SU-DHL-6 (cell line): ENCODE measurements at regions not wholly inside any gene's neighbourhood (a gene's known extent, or its start where the extent isn't known, plus 50 kb on each side); places are given as distances from the start of the nearest gene placed in this dataset.

Source experiments
- H2AFZ ChIP-seq: fragments of 200-600 bp; sonication (generic); 2 replicates; pipeline ENCODE4 v1.6.1; 2014; ENCODE audit warnings: low read depth, mild to moderate bottlenecking, moderate library complexity, mixed read lengths, antibody characterized with exemption, low read length; ENCODE audit not compliant: severe bottlenecking
- H3F3A ChIP-seq: fragments of 200-600 bp; shearing (Covaris generic); 2 replicates; pipeline ENCODE4 v1.6.0; 2016; ENCODE audit warnings: antibody characterized with exemption, mild to moderate bottlenecking; ENCODE audit not compliant: insufficient read depth
- H3K27ac ChIP-seq: fragments of 200-600 bp; sonication (generic); 2 replicates; pipeline ENCODE4 v1.5.1; 2016; ENCODE audit warnings: low read depth, mild to moderate bottlenecking, low read length, moderate library complexity, mixed read lengths
- H3K27me3 ChIP-seq: fragments of 200-600 bp; sonication (generic), shearing (Covaris generic); 2 replicates; pipeline ENCODE4 v1.6.0; 2014; ENCODE audit warnings: mild to moderate bottlenecking, low read length
- H3K36me3 ChIP-seq: fragments of 200-600 bp; sonication (generic); 2 replicates; pipeline ENCODE4 v1.6.1; 2014; ENCODE audit warnings: mild to moderate bottlenecking, low read length, mixed read lengths
- H3K4me2 ChIP-seq: fragments of 300-600, 200-600 bp; shearing (Covaris generic), sonication (generic); 2 replicates; pipeline ENCODE4 v1.6.0; 2014; ENCODE audit warnings: low read length, low read depth, mild to moderate bottlenecking; ENCODE audit not compliant: poor library complexity, severe bottlenecking
- H3K4me3 ChIP-seq: fragments of 200-600 bp; sonication (generic); 2 replicates; pipeline ENCODE4 v1.5.1; 2014; ENCODE audit warnings: antibody characterized with exemption, low read length, mild to moderate bottlenecking, mixed read lengths; ENCODE audit not compliant: insufficient read depth, poor library complexity, severe bottlenecking
- H3K79me2 ChIP-seq: fragments of 200-600 bp; sonication (generic); 2 replicates; pipeline ENCODE4 v1.6.1; 2014; ENCODE audit warnings: mild to moderate bottlenecking, low read length, moderate library complexity; ENCODE audit not compliant: insufficient read depth
- H3K9ac ChIP-seq: fragments of 200-600 bp; sonication (generic); 2 replicates; pipeline ENCODE4 v1.7.0; 2014; ENCODE audit warnings: mild to moderate bottlenecking, low read length
- H3K9me2 ChIP-seq: fragments of 200-600 bp; sonication (generic); replicated peaks from 2 replicates; pipeline ENCODE4 v1.6.1; 2014; ENCODE audit warnings: low read length; ENCODE audit not compliant: insufficient read depth
- H3K9me3 ChIP-seq: fragments of 200-600 bp; sonication (generic); 2 replicates; pipeline ENCODE4 v1.6.1; 2014; ENCODE audit warnings: low read length, mixed read lengths; ENCODE audit not compliant: insufficient read depth
- H4K20me1 ChIP-seq: fragments of 200-600 bp; sonication (generic); 2 replicates; pipeline ENCODE4 v1.6.1; 2014; ENCODE audit warnings: low read depth, mild to moderate bottlenecking, antibody characterized with exemption, low read length, moderate library complexity, mixed read lengths
- CTCF ChIP-seq: fragments of 200-600 bp; sonication (generic); IDR thresholded peaks from one replicate; pipeline ENCODE4 v1.5.1; 2017; ENCODE audit warnings: antibody characterized with exemption, mild to moderate bottlenecking, low read length, moderate library complexity; ENCODE audit not compliant: insufficient read depth, poor library complexity, severe bottlenecking
- EZH2phosphoT487 ChIP-seq: fragments of 200-600 bp; sonication (generic), shearing (Covaris generic); conservative IDR thresholded peaks from 2 replicates; pipeline ENCODE4 v1.6.1; 2018; ENCODE audit warnings: mild to moderate bottlenecking, antibody characterized with exemption, low read length, moderate library complexity, mixed read lengths

DNA sequence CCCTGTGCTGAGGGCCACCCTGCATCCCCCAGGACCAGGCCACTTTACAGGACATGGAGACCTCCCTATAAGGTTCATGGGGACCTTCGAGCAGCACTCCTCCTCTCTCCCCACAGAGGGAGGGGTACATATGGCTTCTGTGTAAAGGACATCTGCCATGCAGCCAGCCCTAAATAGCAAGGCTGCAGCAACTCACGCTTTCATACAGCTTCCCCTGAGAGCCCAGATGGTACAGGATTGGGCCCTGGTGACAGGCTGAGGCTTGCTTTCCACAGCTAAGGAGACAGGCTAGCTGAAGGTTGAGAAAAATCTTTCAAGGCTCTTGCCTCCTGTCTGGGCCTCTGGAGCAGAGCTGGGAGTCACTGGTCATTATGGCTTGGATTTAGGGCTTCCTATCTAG is 147.0 kb upstream of the ZNF366 start:
- H3K27ac ChIP-seq = no peak overlapping the region
- H4K20me1 ChIP-seq = no peaks in the 10 kb centered on the region
- no peak overlapping the region for H3K4me2 ChIP-seq
- H3K36me3 ChIP-seq = no peaks in the 10 kb centered on the region
- H3K4me3 ChIP-seq = no peak overlapping the region
- no peaks in the 10 kb centered on the region for H3K79me2 ChIP-seq
- no peaks in the 10 kb centered on the region for H3F3A ChIP-seq
- no peak overlapping the region for H3K9ac ChIP-seq
- H3K27me3 ChIP-seq = no peaks in the 10 kb centered on the region
- no peaks in the 10 kb centered on the region for H3K9me3 ChIP-seq
- TF ChIP-seq EZH2phosphoT487 (no peak), CTCF (no peak)
- no peak overlapping the region for H2AFZ ChIP-seq
- no peaks in the 10 kb centered on the region for H3K9me2 ChIP-seq

GRCh38 chr5:72653586-72653985 is 146.4 kb upstream of the ZNF366 start:
- Histone ChIP-seq H3K27ac (no peak overlapping the region), H3K4me2 (no peak overlapping the region), H3K4me3 (no peak overlapping the region), H2AFZ (no peak overlapping the region), H3K36me3 (no peaks in the 10 kb centered on the region), H3K9me3 (no peaks in the 10 kb centered on the region), H3K27me3 (no peaks in the 10 kb centered on the region), H3K9ac (no peak overlapping the region), H3K9me2 (no peaks in the 10 kb centered on the region), H3K79me2 (no peaks in the 10 kb centered on the region), H4K20me1 (no peaks in the 10 kb centered on the region), H3F3A (no peaks in the 10 kb centered on the region)
- TF ChIP-seq EZH2phosphoT487 (no peak), CTCF (no peak)

- Histone ChIP-seq H2AFZ (no peak overlapping the region), H3K9ac (no peak overlapping the region), H3K27me3 (no peaks in the 10 kb centered on the region), H3K27ac (no peak overlapping the region), H3K9me3 (no peaks in the 10 kb centered on the region), H3K4me2 (no peak overlapping the region), H3F3A (no peaks in the 10 kb centered on the region), H3K4me3 (no peak overlapping the region), H3K36me3 (no peaks in the 10 kb centered on the region), H4K20me1 (no peaks in the 10 kb centered on the region), H3K9me2 (no peaks in the 10 kb centered on the region), H3K79me2 (no peaks in the 10 kb centered on the region)
- TF ChIP-seq EZH2phosphoT487 = no peak
- no peak for TF ChIP-seq CTCF
Observed at GRCh38 chr5:72651779-72652178, 144.6 kb upstream of the ZNF366 start.

DNA sequence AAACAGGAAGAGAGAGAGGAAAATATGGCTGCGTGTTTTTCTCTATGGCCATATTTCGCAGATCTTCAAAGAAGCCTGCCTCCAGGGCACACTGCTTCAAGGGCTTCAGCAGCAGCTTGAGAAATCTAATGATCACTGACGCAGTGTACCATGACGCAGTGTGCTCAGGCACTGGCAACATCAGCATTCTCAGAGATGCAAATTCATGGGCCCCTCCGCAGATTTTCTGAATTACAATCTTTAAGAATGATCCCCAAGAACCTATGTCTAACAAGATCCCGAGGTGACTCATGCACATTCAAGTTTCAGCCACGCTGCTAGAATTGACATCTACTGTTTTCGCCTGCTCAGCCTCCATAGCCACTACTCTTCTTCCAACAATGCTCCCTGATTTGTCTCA is 143.9 kb upstream of the ZNF366 start:
- Histone ChIP-seq H3K27me3 (no peaks in the 10 kb centered on the region), H2AFZ (no peak overlapping the region), H3K36me3 (no peaks in the 10 kb centered on the region), H3K9ac (no peak overlapping the region), H3F3A (no peaks in the 10 kb centered on the region), H3K4me3 (no peak overlapping the region), H3K9me2 (no peaks in the 10 kb centered on the region), H3K9me3 (no peaks in the 10 kb centered on the region), H3K4me2 (no peak overlapping the region), H3K27ac (no peak overlapping the region), H3K79me2 (no peaks in the 10 kb centered on the region), H4K20me1 (no peaks in the 10 kb centered on the region)
- TF ChIP-seq EZH2phosphoT487 (no peak), CTCF (no peak)
